ENCODE measurements at regions not wholly inside any gene's neighbourhood (a gene's known extent, or its start where the extent isn't known, plus 50 kb on each side); places are given as distances from the start of the nearest gene placed in this dataset.

GRCh38 chr4:180768610-180769009 is 1474.6 kb upstream of the TENM3 start:
- H3K27ac ChIP-seq (ENCODE audit: low read depth, low read length, severe bottlenecking) = no peak overlapping the region
- no peaks in the 10 kb centered on the region for H3K36me3 ChIP-seq (ENCODE audit: control insufficient read depth, insufficient read depth, low read length)
- no peaks in the 10 kb centered on the region for H3K4me1 ChIP-seq (ENCODE audit: control insufficient read depth, insufficient read depth, low read length, poor library complexity, severe bottlenecking)
- H3K4me3 ChIP-seq (ENCODE audit: extremely low read depth, insufficient read depth, low read length, poor library complexity, severe bottlenecking) = no peak overlapping the region
- H3K9me3 ChIP-seq (ENCODE audit: control insufficient read depth, low read length) = no peaks in the 10 kb centered on the region
- 93 to 100% methylated on average over 1 to 3 of the region's 3 CpGs for WGBS, 2 experiments (ENCODE audit: insufficient coverage in 2 of 2)

- Histone ChIP-seq H3K27ac (ENCODE audit: low read depth, low read length, severe bottlenecking) (no peak overlapping the region), H3K36me3 (ENCODE audit: control insufficient read depth, insufficient read depth, low read length) (no peaks in the 10 kb centered on the region), H3K4me1 (ENCODE audit: control insufficient read depth, insufficient read depth, low read length, poor library complexity, severe bottlenecking) (no peaks in the 10 kb centered on the region), H3K4me3 (ENCODE audit: extremely low read depth, insufficient read depth, low read length, poor library complexity, severe bottlenecking) (no peak overlapping the region), H3K9me3 (ENCODE audit: control insufficient read depth, low read length) (no peaks in the 10 kb centered on the region)
- 87 to 97% methylated on average over 3 of the region's 3 CpGs for WGBS, 2 experiments (ENCODE audit: insufficient coverage in 2 of 2)
Measured at GRCh38 chr4:180769791-180770190, 1473.4 kb upstream of the TENM3 start.

GRCh38 chr4:180770265-180770664 is 1472.9 kb upstream of the TENM3 start:
- Histone ChIP-seq H3K4me3 (ENCODE audit: extremely low read depth, insufficient read depth, low read length, poor library complexity, severe bottlenecking) (no peak overlapping the region), H3K27ac (ENCODE audit: low read depth, low read length, severe bottlenecking) (no peak overlapping the region), H3K4me1 (ENCODE audit: control insufficient read depth, insufficient read depth, low read length, poor library complexity, severe bottlenecking) (no peaks in the 10 kb centered on the region), H3K9me3 (ENCODE audit: control insufficient read depth, low read length) (no peaks in the 10 kb centered on the region), H3K36me3 (ENCODE audit: control insufficient read depth, insufficient read depth, low read length) (no peaks in the 10 kb centered on the region)
- WGBS, 2 experiments (ENCODE audit: insufficient coverage in 2 of 2) = 81 to 94% methylated on average over 2 of the region's 2 CpGs

- WGBS, 2 experiments (ENCODE audit: insufficient coverage in 2 of 2) = 93 to 97% methylated on average over 4 of the region's 5 CpGs
- H3K9me3 ChIP-seq (ENCODE audit: control insufficient read depth, low read length) = no peaks in the 10 kb centered on the region
- no peaks in the 10 kb centered on the region for H3K36me3 ChIP-seq (ENCODE audit: control insufficient read depth, insufficient read depth, low read length)
Measured at GRCh38 chr4:180784940-180785339, 1458.3 kb upstream of the TENM3 start.

GRCh38 chr4:180788729-180789128 is 1454.5 kb upstream of the TENM3 start:
- H3K4me1 ChIP-seq (ENCODE audit: control insufficient read depth, insufficient read depth, low read length, poor library complexity, severe bottlenecking) = no peaks in the 10 kb centered on the region
- no peak overlapping the region for H3K4me3 ChIP-seq (ENCODE audit: extremely low read depth, insufficient read depth, low read length, poor library complexity, severe bottlenecking)
- no peak overlapping the region for H3K27ac ChIP-seq (ENCODE audit: low read depth, low read length, severe bottlenecking)
- 92 to 94% methylated on average over 7 to 8 of the region's 8 CpGs for WGBS, 2 experiments (ENCODE audit: insufficient coverage in 2 of 2)
- H3K36me3 ChIP-seq (ENCODE audit: control insufficient read depth, insufficient read depth, low read length) = no peaks in the 10 kb centered on the region
- no peaks in the 10 kb centered on the region for H3K9me3 ChIP-seq (ENCODE audit: control insufficient read depth, low read length)

More at GRCh38 chr4:180784940-180785339, 1458.3 kb upstream of the TENM3 start:
- H3K4me3 ChIP-seq (ENCODE audit: extremely low read depth, insufficient read depth, low read length, poor library complexity, severe bottlenecking) = no peak overlapping the region
- H3K27ac ChIP-seq (ENCODE audit: low read depth, low read length, severe bottlenecking) = no peak overlapping the region
- H3K4me1 ChIP-seq (ENCODE audit: control insufficient read depth, insufficient read depth, low read length, poor library complexity, severe bottlenecking) = no peaks in the 10 kb centered on the region

- no peaks in the 10 kb centered on the region for H3K36me3 ChIP-seq (ENCODE audit: control insufficient read depth, insufficient read depth, low read length)
- H3K4me3 ChIP-seq (ENCODE audit: extremely low read depth, insufficient read depth, low read length, poor library complexity, severe bottlenecking) = no peak overlapping the region
- 94% methylated on average over 2 to 5 of the region's 6 CpGs for WGBS, 2 experiments (ENCODE audit: insufficient coverage in 2 of 2)
- H3K4me1 ChIP-seq (ENCODE audit: control insufficient read depth, insufficient read depth, low read length, poor library complexity, severe bottlenecking) = no peaks in the 10 kb centered on the region
- no peaks in the 10 kb centered on the region for H3K9me3 ChIP-seq (ENCODE audit: control insufficient read depth, low read length)
- H3K27ac ChIP-seq (ENCODE audit: low read depth, low read length, severe bottlenecking) = no peak overlapping the region
Measured at GRCh38 chr4:180789929-180790328, 1453.3 kb upstream of the TENM3 start.

- Histone ChIP-seq H3K9me3 (ENCODE audit: control insufficient read depth, low read length) (no peaks in the 10 kb centered on the region), H3K4me1 (ENCODE audit: control insufficient read depth, insufficient read depth, low read length, poor library complexity, severe bottlenecking) (no peaks in the 10 kb centered on the region), H3K36me3 (ENCODE audit: control insufficient read depth, insufficient read depth, low read length) (no peaks in the 10 kb centered on the region), H3K27ac (ENCODE audit: low read depth, low read length, severe bottlenecking) (no peak overlapping the region), H3K4me3 (ENCODE audit: extremely low read depth, insufficient read depth, low read length, poor library complexity, severe bottlenecking) (no peak overlapping the region)
- 50% methylated on average over 2 of the region's 3 CpGs for WGBS, 2 experiments (ENCODE audit: insufficient coverage in 2 of 2)
Measured at GRCh38 chr4:180790471-180790870, 1452.7 kb upstream of the TENM3 start.

- Histone ChIP-seq H3K4me1 (ENCODE audit: control insufficient read depth, insufficient read depth, low read length, poor library complexity, severe bottlenecking) (no peaks in the 10 kb centered on the region), H3K9me3 (ENCODE audit: control insufficient read depth, low read length) (no peaks in the 10 kb centered on the region), H3K27ac (ENCODE audit: low read depth, low read length, severe bottlenecking) (no peak overlapping the region), H3K4me3 (ENCODE audit: extremely low read depth, insufficient read depth, low read length, poor library complexity, severe bottlenecking) (no peak overlapping the region), H3K36me3 (ENCODE audit: control insufficient read depth, insufficient read depth, low read length) (no peaks in the 10 kb centered on the region)
Measured at GRCh38 chr4:180792541-180792940, 1450.7 kb upstream of the TENM3 start.

GRCh38 chr4:180794333-180794732 is 1448.9 kb upstream of the TENM3 start:
- H3K4me1 ChIP-seq (ENCODE audit: control insufficient read depth, insufficient read depth, low read length, poor library complexity, severe bottlenecking) = no peaks in the 10 kb centered on the region
- no peaks in the 10 kb centered on the region for H3K36me3 ChIP-seq (ENCODE audit: control insufficient read depth, insufficient read depth, low read length)
- no peaks in the 10 kb centered on the region for H3K9me3 ChIP-seq (ENCODE audit: control insufficient read depth, low read length)
- WGBS, 2 experiments (ENCODE audit: insufficient coverage in 2 of 2) = no CpG with 5 or more reads among the region's 2 CpGs
- H3K27ac ChIP-seq (ENCODE audit: low read depth, low read length, severe bottlenecking) = no peak overlapping the region
- no peak overlapping the region for H3K4me3 ChIP-seq (ENCODE audit: extremely low read depth, insufficient read depth, low read length, poor library complexity, severe bottlenecking)

- H3K27ac ChIP-seq (ENCODE audit: low read depth, low read length, severe bottlenecking) = no peak overlapping the region
- H3K4me3 ChIP-seq (ENCODE audit: extremely low read depth, insufficient read depth, low read length, poor library complexity, severe bottlenecking) = no peak overlapping the region
- WGBS, 2 experiments (ENCODE audit: insufficient coverage in 2 of 2) = 72 to 84% methylated on average over 2 to 3 of the region's 4 CpGs
- H3K36me3 ChIP-seq (ENCODE audit: control insufficient read depth, insufficient read depth, low read length) = no peaks in the 10 kb centered on the region
- H3K4me1 ChIP-seq (ENCODE audit: control insufficient read depth, insufficient read depth, low read length, poor library complexity, severe bottlenecking) = no peaks in the 10 kb centered on the region
- no peaks in the 10 kb centered on the region for H3K9me3 ChIP-seq (ENCODE audit: control insufficient read depth, low read length)
Measured at GRCh38 chr4:180798036-180798577, 1445.1 kb upstream of the TENM3 start.

GRCh38 chr4:180799798-180800197 is 1443.4 kb upstream of the TENM3 start:
- H3K4me1 ChIP-seq (ENCODE audit: control insufficient read depth, insufficient read depth, low read length, poor library complexity, severe bottlenecking) = no peaks in the 10 kb centered on the region
- H3K9me3 ChIP-seq (ENCODE audit: control insufficient read depth, low read length) = no peaks in the 10 kb centered on the region
- WGBS, 2 experiments (ENCODE audit: insufficient coverage in 2 of 2) = 91 to 93% methylated on average over 3 to 4 of the region's 5 CpGs
- H3K36me3 ChIP-seq (ENCODE audit: control insufficient read depth, insufficient read depth, low read length) = no peaks in the 10 kb centered on the region
- no peak overlapping the region for H3K27ac ChIP-seq (ENCODE audit: low read depth, low read length, severe bottlenecking)
- H3K4me3 ChIP-seq (ENCODE audit: extremely low read depth, insufficient read depth, low read length, poor library complexity, severe bottlenecking) = no peak overlapping the region

Measured in mesodermal cell (in vitro differentiated cells).